Esophagus squamous epithelium (tissue), 4 donors: ENCODE measurements at regions not wholly inside any gene's neighbourhood (a gene's known extent, or its start where the extent isn't known, plus 50 kb on each side); places are given as distances from the start of the nearest gene placed in this dataset.

Experiments
- CTCF ChIP-seq, 6 experiments: fragments of 450-650 bp in 4 of 6; fragments of 200-600 bp in 2 of 6; sonication (generic) in 2 of 6; IDR thresholded peaks; one replicate each; pipeline ENCODE4 v1.5.1; 2016 to 2019; ENCODE audit warnings: antibody characterized with exemption in 6 of 6, mild to moderate bottlenecking in 4 of 6, moderate library complexity in 4 of 6
- POLR2A ChIP-seq, 4 donors: fragments of 450-650 bp; IDR thresholded peaks; one replicate each; pipeline ENCODE4 v1.6.1; 2017; ENCODE audit warnings: antibody characterized with exemption in 4 of 4, mild to moderate bottlenecking in 4 of 4, moderate library complexity in 3 of 4

GRCh38 chrX:128650326-128650725, 598.1 kb upstream of the ACTRT1 start:
- TF ChIP-seq CTCF (IDR thresholded peaks at IDR 0.05): no peak
- no peak for TF ChIP-seq POLR2A (IDR thresholded peaks at IDR 0.05)
